OCI-LY3 (cell line): ENCODE measurements at regions not wholly inside any gene's neighbourhood (a gene's known extent, or its start where the extent isn't known, plus 50 kb on each side); places are given as distances from the start of the nearest gene placed in this dataset.

Source experiments
- EZH2phosphoT487 ChIP-seq: fragments of 200-600 bp; shearing (Covaris generic); IDR thresholded peaks from 2 replicates; pipeline ENCODE4 v1.6.1; 2018; ENCODE audit warnings: antibody characterized with exemption, mixed run types, low read depth
- TF ChIP-seq, protein P1 (sequence below): fragments of 200-600, 300-600 bp; sonication (generic); IDR thresholded peaks from 2 replicates; pipeline ENCODE4 v1.5.1; 2014; ENCODE audit warnings: antibody characterized with exemption, low read length, low read depth

DNA sequence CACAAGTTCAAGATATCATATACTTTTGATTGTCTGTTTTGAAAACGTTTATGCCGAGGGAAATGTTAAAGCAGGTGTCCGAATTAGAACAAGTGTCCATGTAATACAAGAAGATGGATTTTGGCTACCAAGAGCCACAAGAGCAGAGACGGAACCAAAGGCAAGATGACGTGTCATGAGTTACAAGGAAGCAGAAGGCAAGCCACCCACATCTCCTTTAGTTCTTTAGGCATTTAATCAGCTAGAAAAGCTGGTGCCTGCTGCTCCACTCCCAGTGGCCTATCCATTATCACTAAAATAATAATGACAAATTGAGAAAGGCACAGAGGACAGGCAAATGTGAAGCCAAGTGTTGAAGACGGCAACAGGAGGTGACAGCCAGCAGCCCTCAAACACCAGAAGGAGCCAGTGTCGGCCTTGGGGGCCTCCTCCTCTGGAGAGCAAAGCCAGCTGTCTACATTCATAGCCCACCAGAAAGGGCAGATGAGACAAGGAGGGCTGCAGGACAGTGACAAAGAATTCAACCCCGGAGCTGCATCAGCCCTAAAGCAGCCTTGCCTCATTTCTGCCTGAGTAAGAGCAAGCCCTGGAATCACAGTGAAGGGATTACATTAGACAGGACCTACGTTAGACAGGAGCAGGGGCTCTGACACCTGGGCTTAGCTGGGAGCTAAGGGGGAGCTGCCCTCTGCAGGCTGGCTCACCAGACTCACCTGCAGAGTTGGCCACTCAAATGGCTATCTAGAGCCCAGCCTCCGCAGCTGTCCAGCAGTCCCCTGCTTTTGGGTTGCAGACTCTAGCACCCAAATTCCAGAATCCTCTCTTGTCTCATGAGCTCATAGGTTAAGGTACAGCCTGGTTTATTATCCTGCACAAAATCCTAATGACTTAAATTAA, 569.9 kb downstream of the UQCRFS1 start:
- TF ChIP-seq, protein P1, sequence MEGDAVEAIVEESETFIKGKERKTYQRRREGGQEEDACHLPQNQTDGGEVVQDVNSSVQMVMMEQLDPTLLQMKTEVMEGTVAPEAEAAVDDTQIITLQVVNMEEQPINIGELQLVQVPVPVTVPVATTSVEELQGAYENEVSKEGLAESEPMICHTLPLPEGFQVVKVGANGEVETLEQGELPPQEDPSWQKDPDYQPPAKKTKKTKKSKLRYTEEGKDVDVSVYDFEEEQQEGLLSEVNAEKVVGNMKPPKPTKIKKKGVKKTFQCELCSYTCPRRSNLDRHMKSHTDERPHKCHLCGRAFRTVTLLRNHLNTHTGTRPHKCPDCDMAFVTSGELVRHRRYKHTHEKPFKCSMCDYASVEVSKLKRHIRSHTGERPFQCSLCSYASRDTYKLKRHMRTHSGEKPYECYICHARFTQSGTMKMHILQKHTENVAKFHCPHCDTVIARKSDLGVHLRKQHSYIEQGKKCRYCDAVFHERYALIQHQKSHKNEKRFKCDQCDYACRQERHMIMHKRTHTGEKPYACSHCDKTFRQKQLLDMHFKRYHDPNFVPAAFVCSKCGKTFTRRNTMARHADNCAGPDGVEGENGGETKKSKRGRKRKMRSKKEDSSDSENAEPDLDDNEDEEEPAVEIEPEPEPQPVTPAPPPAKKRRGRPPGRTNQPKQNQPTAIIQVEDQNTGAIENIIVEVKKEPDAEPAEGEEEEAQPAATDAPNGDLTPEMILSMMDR: no peak
- no peak for TF ChIP-seq EZH2phosphoT487
